Stimulated activated CD4-positive, alpha-beta T cell treated with anti-CD3 and anti-CD28 coated beads, Interleukin-1b, Interleukin-23, amount 100 ng/mL, for 4 hours (primary cell): ENCODE measurements at regions not wholly inside any gene's neighbourhood (a gene's known extent, or its start where the extent isn't known, plus 50 kb on each side); places are given as distances from the start of the nearest gene placed in this dataset.
"Not testable (repeated sequence)": the region's sequence is repeated elsewhere in the genome, so short reads cannot be mapped to it uniquely, and the experiment has no call there.

Source experiments
- DNase-seq, 2 donors: peaks; one replicate each; pipeline ENCODE4 v3.0.0-alpha.2; 2020; ENCODE audit warnings: low read depth in 2 of 2

DNA sequence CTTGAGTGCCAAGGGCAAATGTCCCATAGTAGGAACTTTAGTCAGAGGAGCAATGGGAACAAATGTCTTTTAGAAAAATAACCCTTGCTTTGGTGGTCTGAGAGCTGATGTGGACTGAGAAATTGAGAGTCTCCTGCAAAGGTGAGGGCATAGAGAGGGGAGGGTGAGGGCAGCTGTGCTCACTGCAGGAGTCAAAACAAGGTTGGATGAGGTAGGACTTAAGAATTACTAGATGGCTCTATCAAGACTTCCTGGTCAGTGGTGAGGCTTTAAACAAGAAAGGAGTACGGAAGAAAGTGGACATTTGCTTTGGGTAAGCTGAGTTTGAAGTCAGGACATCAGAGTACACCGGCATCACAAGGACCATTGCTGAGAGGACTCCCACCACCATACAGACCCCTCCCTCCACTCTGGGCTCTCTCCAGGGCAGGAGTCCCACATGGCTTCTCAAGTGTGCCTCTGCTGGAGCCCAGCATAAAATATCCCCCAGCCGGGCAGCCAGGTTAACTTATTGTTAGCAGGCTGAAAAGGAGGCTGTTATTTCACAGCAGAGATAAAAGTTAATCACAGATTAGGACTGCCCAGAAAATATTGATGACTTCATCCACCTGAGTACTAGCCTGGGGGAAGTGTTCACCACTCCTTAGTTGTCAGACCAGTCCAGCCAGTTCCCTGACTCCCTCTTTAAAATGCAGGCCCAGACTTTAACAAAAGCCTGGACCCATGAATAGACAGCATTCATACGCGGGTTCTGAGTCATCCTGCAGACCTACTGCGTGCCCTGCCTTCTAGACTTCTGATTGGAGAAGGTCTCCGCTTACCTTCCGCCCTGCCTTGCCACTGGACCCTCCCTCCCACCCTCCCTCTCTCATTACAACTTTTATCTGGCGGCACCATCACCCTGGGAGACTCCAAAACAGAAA lies 167.2 kb downstream of the BCL2L11 start:
- not testable (repeated sequence) for DNase-seq

- DNase-seq, result not testable (repeated sequence)
These were observed 169.7 kb downstream of the BCL2L11 start for GRCh38 chr2:111290370-111290769.

GRCh38 chr2:111291566-111291965 lies 170.9 kb downstream of the BCL2L11 start:
- not testable (repeated sequence) for DNase-seq

DNA sequence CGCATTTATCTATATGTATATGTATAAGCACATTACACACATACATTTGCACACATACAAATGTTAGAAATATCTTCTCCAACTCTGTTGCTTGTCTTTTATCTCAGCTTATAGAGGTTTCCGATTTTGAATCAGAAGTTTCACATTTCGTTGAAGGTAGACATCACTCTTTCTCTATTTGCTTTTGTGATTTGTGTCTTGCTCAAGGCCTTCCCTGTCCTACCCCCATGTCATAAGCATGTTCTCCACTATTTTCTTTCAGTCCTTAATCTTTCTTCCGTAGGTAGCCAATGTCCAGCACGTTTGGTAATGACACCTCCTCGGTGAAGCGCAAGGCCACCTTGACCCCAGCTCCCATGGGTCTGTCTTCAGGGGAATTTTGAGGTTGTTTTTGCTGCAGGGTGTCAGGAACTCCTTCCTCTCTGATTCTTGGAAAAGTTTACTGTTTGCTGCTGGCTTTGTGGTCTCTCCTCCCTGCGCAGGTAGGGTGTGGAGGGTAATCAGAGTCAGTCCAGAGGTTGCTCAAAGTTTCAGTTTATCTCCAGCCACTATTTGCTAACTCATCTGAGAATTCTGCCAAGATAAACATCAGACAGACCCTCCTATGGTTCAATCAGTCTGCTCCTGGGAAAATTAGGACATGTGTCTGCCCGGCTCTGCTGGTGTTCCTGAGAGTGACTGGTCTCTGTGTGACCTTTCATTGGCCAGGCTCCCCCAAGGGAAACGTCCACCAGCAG lies 171.7 kb downstream of the BCL2L11 start:
- DNase-seq, result not testable (repeated sequence)

- not testable (repeated sequence) for DNase-seq
These were observed 174.0 kb downstream of the BCL2L11 start for GRCh38 chr2:111294699-111295098.

DNA sequence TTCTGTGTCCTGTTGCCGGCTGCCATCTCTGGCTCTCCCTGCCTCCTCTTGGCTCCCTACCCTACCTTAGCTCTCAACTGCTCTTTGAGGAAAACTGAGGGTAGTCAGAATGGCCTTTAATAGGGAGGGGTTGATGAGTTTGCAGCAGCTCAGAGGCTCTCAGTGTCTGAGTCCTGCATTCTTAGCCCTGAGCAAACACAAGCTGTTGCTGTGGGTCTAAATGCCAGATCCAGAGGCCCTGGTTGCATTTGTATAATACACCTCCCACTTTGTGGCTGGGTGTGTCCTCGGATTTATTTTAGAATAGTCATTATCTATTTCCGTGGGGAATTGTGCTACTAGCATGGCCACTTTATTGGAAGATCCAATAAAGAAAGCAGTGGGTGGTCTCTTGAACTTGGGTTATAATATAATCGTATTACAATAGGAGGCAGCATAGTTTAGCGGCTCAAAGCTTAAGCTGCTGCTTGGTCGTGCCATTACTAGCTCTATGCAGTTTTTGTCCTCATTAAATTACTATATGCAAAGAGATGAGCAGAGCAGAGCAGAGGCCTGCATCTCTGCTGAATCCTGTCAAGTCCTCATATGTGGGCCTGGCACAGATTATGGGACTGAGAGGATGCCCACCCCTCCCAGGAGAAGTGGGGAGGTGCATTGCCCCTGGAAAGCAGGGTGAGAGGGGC lies 175.5 kb downstream of the BCL2L11 start:
- DNase-seq, result not testable (repeated sequence)

GRCh38 chr2:111297128-111297527 lies 176.4 kb downstream of the BCL2L11 start:
- DNase-seq, result not testable (repeated sequence)

DNA sequence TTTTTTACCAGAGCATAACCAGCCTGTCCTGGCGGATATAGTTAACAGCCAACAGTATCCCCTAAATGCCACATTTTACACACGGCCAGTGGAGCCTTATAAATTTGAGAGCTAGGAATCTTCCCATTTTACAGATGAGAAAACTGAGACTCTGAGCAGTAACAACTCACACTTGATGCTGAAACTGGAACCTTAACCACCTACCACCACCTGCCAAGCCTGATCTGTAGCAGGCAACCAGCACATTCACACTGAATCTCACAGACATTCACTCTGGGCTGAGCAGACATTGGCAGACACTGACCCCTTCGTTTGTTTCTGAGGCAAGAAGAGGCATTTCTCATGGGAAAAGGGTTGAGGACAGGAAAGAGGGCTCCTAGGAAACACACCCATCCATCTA lies 178.2 kb downstream of the BCL2L11 start:
- not testable (repeated sequence) for DNase-seq

GRCh38 chr2:111299635-111300034 lies 178.9 kb downstream of the BCL2L11 start:
- not testable (repeated sequence) for DNase-seq

GRCh38 chr2:111301677-111302076 lies 181.0 kb downstream of the BCL2L11 start:
- DNase-seq, result not testable (repeated sequence)

- DNase-seq, result not testable (repeated sequence)
These were observed 181.9 kb downstream of the BCL2L11 start for GRCh38 chr2:111302397-111303218.

DNA sequence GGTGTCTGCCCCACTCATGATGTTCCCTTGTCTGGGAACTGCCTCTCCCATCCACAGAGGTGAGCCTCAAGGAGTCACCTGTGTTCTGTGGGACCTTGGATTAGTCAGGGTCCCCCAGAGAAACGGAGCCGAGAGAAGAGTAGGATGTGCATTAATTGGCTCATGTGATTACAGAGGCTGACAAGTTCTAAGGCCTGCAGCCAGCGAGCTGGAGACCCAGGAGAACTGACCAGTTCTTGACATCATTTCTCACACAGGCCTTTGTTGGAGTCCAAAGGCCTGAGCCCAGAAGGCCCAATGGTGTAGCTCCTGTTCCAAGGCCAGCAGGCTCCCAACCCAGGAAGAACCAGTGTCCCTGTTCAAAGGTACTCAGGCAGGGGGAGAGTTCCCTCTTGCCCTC lies 186.6 kb downstream of the BCL2L11 start:
- DNase-seq, result not testable (repeated sequence)

GRCh38 chr2:111309231-111310075 lies 188.7 kb downstream of the BCL2L11 start:
- DNase-seq, result not testable (repeated sequence)

DNA sequence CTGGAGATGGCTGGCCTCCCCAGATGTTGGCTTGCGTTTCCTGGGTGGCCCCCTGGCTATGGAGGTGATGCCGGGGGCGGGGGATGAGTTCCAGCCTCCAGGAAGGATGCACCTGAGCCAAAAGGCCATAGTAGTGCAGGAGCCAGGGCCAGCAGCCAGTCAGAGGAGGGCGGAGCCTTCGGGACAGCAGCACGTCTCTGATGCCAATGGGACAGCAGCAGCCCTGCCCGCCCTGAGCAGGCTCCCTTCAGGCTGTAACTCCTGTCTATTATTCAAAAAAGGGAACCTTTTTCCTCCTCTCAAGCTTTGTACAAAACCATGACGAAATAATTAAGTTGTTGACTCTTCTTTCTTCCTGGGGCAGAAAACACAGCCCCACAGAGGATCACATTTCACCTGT lies 189.7 kb downstream of the BCL2L11 start:
- not testable (repeated sequence) for DNase-seq

DNA sequence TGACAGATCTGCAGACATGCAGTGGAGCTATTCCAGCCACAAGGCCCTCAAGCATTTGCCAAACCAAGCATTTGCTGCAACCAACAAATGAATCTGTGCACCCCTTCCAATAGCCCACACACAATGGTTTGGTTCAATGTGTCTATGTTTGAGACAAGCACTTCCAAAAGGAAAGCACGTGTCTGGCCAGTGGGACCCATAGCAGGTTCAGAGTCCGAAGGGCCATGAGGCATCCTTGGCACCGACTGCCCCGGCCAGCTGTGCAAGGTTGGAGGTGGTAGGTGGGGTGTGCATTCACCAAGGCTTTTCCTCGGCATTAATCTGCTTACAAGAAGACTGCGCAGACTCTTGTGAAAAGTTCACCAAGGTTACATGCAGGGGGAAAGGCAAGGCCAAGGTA lies 190.9 kb downstream of the BCL2L11 start:
- DNase-seq, result not testable (repeated sequence)

GRCh38 chr2:111312897-111313607 lies 192.3 kb downstream of the BCL2L11 start:
- DNase-seq, result not testable (repeated sequence)

DNA sequence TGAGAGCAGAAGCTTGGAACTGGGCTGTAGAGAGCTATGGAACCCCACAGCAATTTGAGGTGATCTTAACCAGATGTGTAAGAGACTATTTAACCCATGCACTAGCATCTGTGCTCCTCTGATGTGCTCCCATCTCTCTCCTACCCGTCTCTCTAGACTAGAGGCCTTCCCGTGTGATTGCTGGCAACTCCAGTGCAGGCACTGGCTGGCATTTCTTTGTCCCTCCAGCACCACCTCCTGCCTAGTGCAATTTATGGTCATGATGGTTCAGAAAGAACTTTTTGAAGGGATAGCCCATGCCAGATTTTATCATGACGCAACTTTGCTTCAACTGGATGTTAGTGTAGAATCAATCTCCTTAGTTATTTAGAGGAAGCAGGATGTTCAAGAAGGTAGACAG lies 193.0 kb downstream of the BCL2L11 start:
- DNase-seq, result not testable (repeated sequence)

- not testable (repeated sequence) for DNase-seq
These were observed 194.6 kb downstream of the BCL2L11 start for GRCh38 chr2:111315188-111315917.
